ENCODE measurements at regions not wholly inside any gene's neighbourhood (a gene's known extent, or its start where the extent isn't known, plus 50 kb on each side); places are given as distances from the start of the nearest gene placed in this dataset.

GRCh38 chr5:2550509-2550908 lies 201.0 kb downstream of the IRX2 start:
- no peak for TF ChIP-seq CTCF (IDR thresholded peaks at IDR 0.05; ENCODE audit: extremely low read depth, missing control alignments)
- DNase-seq (ENCODE audit: low spot score) = no peak

GRCh38 chr5:2549900-2550299 lies 201.6 kb downstream of the IRX2 start:
- no peak for TF ChIP-seq CTCF (IDR thresholded peaks at IDR 0.05; ENCODE audit: extremely low read depth, missing control alignments)
- no peak for DNase-seq (ENCODE audit: low spot score)

GRCh38 chr5:2549354-2549753 lies 202.1 kb downstream of the IRX2 start:
- no peak for DNase-seq (ENCODE audit: low spot score)
- no peak for TF ChIP-seq CTCF (IDR thresholded peaks at IDR 0.05; ENCODE audit: extremely low read depth, missing control alignments)

- TF ChIP-seq CTCF (IDR thresholded peaks at IDR 0.05; ENCODE audit: extremely low read depth, missing control alignments) = no peak
- no peak for DNase-seq (ENCODE audit: low spot score)
Measured at GRCh38 chr5:2546938-2547337, 204.5 kb downstream of the IRX2 start.

- no peak for DNase-seq (ENCODE audit: low spot score)
Measured at GRCh38 chr5:2544003-2544402, 207.5 kb downstream of the IRX2 start.

GRCh38 chr5:2542821-2543220 lies 208.7 kb downstream of the IRX2 start:
- no peak for TF ChIP-seq CTCF (IDR thresholded peaks at IDR 0.05; ENCODE audit: extremely low read depth, missing control alignments)
- DNase-seq (ENCODE audit: low spot score) = no peak

More at GRCh38 chr5:2544003-2544402, 207.5 kb downstream of the IRX2 start:
- no peak for TF ChIP-seq CTCF (IDR thresholded peaks at IDR 0.05; ENCODE audit: extremely low read depth, missing control alignments)

GRCh38 chr5:2542026-2542425 lies 209.5 kb downstream of the IRX2 start:
- TF ChIP-seq CTCF (IDR thresholded peaks at IDR 0.05; ENCODE audit: extremely low read depth, missing control alignments) = no peak
- no peak for DNase-seq (ENCODE audit: low spot score)

Data from GM20000 (cell line).